ENCODE measurements at regions not wholly inside any gene's neighbourhood (a gene's known extent, or its start where the extent isn't known, plus 50 kb on each side); places are given as distances from the start of the nearest gene placed in this dataset.

DNA sequence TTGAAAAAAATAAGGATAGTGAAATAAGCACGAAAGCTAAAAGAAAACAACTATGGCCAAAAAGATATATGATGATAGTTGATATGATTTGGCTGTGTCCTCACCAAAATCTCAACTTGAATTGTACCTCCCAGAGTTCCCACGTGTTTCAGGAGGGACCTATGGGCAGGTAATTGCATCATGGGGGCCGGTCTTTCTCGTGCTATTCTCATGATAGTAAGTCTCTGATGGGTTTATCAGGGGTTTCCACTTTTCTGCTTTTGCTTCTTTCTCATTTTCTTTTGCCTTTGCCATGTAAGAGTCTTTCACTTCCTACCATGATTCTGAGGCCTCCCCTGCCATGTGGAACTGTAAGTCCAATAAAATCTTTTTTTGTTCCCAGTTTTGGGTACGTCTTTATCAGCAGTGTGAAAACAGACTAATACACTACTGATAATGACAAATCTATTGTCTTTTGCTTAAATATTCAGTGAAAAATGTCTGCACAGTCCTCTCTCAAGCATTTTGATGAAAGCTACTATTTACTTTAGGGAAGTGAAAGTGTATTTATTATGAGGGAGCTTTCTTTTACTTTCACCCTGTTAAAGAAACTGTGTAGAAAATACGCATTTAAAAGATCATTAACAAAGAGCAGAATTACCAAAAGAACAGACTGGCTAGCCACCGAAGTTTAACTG is 389.1 kb downstream of the HTR1B start:
- DNase-seq (ENCODE audit: low read depth) = no peak

DNA sequence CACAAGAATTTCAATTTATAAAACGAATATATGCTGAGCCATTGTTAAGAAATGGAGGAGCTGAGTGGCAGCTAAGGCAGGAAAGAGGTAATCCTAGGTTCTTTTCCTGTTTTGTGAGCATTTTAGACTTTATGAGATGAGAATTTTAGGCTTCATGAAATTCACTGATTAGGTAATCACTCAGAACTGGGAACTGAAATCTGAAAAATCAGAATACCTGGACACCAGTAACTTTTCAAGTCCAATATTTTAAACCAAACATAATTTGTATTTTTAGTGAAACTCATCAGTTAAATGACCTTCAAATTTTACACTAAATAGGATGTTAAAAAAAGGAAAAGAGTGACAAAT is 389.9 kb downstream of the HTR1B start:
- no peak for DNase-seq (ENCODE audit: low read depth)

DNA sequence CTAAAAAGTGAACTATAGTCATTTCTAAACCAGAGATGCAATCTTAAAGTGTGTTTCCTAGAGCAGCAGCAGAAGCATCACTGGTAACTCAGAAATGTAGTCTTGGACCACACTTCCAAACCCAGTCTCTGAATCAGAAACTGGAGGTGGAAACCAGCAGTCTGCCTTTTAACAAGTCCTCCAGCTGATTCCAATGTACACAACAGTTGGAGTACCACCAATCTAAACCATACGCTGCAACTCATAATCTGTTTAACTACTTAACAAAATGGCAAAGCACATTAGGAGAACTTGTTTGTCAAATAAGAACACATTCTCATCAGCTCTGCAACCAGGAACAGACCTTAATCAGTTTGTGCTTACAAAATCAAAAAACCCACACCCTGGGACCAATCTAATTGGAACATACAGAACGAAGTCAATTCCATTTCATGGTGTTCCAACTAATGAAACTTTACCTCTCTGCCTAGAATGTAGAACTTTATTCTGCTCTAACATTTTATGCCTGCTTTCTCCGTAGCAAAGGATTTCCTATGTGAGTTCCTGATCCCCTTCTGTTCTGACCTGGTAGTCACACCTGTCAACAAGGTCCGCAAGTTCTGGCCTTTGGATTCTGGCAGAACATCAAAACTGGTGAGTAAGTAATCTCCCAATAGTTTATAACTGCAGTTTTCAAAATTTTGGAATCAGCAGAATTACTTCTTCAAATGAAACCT is 390.4 kb downstream of the HTR1B start:
- no peak for DNase-seq (ENCODE audit: low read depth)

DNA sequence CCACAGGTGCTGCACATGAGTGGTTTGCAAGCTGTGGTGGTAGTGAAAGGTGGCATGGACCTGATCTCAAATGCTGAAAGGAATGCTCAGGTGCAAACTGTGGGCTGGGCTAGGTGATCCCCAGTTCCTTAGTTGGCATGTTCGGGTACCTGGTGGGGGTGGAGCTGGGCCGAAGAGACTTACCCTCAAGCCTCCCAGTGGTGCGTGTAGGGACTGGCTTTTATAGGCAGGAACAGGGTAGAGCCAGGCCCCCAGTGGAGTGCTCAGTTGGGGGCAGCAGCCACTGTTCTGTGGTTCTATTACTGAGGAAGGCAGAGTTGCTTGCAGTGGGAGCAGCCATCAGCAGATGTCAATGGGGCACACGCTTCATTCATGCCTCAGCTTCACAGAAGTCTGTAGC is 399.8 kb downstream of the HTR1B start:
- DNase-seq (ENCODE audit: low read depth) = no peak

DNA sequence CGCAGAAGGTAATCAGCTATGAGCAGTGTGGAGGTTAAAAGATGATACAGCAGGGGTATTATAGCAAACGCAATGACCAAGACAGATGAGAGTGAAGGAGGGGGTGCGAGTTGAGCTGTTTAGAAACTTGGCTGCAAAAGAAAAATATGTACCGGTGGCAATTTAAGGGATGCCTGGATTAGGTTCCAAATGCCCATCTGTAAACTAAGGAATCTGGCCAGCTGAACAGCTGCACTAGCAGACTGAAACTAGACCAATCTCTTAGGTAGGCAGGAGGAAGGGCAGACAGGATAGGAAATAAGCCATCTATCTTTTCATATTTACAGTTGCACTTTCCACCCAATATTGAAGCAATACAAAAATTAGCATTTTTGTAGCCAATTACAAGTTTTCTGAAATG is 407.6 kb downstream of the HTR1B start:
- DNase-seq (ENCODE audit: low read depth) = no peak

DNA sequence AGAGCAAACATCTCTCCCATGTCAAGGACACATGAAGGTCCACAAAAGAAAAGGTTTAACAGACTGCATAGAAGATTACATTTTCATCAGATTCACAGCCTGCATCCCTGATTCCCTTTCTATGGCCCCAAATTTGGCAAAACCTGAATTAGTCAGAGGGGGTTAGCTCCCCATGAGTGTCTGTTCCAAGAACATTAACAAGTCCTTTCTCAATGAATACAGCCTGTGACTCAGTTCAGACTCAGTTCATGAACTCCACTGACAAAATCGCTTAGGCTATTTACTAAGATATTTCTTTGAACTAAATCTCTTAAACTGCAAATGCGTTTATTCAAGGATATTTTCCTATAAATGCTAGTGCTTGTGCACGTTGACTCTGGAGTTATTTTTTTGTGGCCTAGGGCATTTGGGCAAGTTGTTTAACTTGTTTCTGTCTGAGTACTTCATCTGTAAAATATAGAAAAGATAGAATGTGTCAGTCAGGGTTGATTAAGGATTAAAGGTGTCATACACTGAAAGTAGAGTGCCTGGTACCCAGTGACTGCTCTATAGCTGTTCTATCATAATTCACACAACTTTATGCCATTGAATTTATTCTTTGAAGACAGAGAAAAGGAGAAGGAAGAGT is 422.6 kb downstream of the HTR1B start:
- DNase-seq (ENCODE audit: low read depth) = no peak

DNA sequence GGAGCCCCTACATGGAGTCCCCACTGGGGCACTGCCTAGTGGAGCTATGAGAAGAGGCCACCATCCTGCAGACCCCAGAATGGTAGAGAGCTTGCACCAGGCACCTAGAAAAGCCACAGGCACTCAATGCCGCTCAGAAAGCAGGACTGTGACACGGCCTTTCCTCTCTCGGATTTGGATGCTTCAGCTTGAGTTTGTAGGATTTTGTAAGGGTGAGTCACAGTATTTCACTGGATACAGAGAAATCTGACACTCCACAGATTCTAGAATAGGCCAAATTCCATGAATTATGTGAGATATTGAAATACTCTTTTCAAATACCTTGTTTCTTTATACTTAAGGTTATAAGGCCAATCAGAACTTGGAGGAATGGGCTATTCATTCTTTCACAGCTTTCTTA is 424.5 kb downstream of the HTR1B start:
- DNase-seq (ENCODE audit: low read depth) = no peak

DNA sequence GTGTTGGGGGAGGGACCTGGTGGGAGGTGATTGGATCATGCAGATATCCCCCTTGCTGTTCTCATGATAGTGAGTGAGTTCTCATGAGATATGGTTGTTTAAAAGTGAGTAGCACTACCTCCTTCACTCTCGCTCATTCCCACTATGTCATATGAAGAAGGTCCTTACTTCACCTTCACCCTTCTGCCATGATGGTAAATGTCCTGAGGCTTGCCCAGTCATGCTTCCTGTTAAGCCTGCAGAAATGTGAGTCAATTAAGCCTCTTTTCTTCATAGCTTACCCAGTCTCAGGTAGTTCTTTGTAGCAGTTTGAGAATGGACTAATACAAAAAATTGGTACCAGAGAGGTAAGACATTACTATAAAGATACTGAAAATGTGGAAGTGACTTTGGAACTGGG is 425.9 kb downstream of the HTR1B start:
- DNase-seq (ENCODE audit: low read depth) = no peak

DNA sequence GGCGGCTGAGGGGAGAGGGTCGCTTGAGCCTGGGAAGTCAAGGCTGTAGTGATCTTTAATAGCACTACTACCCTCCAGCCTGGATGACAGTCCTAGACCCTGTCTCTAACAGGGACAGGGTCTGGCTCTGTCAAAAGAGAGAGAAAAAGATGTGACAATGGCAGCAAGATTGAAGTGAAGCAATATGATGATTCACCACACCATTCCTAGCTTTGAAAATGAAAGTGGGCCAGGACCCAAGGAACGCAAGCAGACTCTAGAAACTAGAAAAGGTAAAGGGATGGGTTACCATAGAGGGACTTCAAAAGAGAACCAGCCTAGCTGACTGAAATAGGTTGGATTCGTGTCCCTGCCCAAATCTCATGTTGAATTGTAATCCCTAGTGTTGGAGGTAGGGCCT is 426.9 kb downstream of the HTR1B start:
- no peak for DNase-seq (ENCODE audit: low read depth)

DNA sequence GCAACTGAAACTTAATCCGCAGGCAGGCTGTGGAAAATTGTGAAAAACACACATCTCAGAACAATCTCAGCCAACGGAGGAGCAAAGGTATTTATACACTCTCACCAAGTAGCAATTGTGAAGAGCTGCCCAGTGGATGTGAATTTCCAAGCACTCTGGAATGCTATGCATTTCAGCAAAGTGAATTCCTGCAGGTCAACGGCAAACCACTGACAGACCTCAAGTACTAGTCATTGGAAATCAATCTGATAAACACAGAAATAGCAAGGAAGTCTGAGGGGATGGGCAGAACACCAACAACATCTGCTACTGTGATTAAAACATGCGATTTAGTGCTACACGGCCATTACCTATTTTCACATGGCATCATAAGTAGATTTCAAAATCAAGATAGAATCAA is 429.1 kb downstream of the HTR1B start:
- DNase-seq (ENCODE audit: low read depth) = peak; percentile 97

DNA sequence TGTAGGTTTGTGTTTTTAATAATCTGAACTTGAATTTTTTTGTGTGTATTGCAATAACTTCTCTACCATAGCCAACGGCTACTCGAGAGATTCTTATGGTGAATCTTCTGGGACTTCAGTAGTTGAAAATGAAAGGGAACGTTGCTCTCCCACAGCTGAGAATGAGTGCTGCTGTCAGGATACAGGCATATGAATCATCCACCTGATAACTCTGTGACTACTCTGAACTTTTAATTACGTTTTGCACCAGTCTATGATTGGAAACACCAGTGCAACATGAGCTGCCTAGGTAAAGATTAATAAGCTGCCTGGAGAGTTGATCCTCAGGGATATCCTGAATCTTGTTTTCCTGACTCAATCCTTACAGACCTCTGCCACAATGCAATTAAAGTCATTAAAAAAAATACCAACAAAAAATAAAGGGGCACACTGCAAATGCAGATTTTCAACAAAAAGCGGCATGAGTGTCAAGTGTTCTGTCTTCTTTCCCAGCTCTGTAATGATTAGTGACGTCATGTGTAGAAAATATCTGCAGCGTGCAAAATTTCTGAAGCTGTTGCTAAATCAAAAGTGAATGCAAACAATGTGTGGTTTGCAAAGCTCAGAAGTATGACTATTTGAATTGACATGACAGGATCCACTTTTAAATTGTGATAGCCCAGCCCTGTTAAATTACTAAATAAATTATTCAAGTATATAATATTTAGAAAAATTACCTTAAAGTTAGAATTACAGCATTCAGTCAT is 432.2 kb downstream of the HTR1B start:
- DNase-seq (ENCODE audit: low read depth) = no peak

DNA sequence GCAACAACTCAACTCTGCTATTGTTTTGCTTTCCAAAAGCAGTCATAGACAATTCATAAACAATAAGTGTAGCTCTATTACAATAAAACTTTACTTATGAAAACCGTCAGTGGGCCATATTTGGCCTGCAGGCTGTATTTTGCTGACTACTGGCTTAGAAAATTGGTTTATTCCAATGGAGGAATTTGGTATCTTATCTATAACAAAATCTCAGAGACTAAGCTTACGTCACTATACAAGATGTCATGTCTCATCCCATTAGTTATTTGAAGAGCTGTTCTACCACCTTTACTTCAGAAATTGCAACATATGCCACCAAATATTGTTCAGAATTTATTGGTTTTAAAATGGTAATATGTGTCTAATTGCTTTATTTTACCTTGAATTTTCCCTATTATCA is 436.9 kb downstream of the HTR1B start:
- no peak for DNase-seq (ENCODE audit: low read depth)

DNA sequence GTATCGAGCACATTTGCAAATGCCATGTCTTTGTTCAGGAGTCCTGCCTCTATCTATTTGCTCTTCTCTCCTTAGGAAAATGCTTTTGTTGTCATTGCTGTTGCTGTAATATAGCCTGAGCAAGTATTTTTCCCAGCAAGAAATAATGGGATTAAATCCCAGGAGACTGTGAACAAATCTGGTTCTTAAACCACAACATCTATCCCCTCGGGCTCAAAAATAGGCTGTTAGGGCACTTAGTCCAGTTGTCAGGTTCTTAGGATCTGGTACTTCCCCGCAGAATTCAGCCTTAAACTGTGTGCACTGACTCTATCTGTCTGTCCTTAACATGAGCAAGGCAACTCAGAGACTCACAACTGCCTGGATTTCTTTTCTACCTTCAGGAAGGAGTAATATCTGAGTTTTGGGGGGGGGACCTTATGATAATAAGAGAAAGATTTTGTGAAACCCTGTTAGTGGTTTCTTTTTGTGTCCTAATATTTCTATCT is 437.5 kb downstream of the HTR1B start:
- DNase-seq (ENCODE audit: low read depth) = no peak

DNA sequence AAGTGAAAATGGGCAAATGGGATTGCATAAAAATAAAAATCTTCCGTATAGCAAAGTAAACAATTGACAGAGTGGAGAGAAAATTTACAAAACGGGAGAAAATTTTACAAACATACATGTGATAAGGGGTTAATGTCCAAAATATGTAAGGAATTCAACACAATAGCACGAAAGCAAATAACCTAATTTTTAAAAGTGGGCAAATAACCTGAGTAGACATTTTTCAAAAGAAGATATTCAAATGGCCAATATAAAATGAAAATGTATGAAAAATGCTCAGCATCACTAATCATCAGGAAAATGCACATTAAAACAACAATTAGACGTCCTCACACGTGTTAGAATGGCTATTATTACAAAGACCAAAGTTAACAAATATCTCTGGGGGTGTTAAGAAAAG is 441.5 kb downstream of the HTR1B start:
- DNase-seq (ENCODE audit: low read depth) = no peak

DNA sequence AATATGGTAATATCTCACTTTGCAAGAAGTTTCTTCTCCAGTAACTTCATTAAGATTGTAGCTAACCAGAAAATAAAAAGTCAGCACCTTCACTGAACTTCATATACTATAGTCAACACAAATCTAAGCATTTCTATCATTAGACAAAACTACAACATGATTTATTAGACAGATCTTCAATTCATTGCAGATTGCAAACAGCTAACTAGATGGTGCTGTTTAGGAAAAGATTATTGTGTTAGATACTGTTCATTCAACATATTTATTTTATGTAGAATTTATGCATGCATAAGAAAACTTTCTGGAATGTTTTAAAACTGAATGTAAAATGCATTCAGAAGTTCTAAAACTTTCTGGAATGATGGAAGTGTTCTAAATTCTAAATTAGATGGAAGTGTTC is 442.1 kb downstream of the HTR1B start:
- DNase-seq (ENCODE audit: low read depth) = no peak

DNA sequence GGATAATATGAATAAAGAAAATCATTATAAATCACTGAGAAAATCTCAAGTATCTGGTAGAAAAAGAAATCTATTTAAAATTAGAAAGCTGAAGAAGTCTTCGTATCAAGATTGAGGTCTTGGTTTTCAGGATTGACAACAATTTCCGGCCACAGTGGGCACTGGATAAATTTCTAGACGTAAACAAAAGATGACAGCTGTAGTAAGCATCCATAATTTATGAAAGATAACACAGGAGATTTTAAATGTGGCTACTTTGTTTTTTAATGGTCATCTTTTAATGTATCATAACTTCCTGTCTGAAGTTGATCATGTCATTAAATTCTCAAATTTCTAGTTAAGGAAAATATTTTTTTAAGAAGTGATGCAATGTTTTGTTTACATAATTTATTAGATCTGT is 444.2 kb downstream of the HTR1B start:
- DNase-seq (ENCODE audit: low read depth) = no peak

DNA sequence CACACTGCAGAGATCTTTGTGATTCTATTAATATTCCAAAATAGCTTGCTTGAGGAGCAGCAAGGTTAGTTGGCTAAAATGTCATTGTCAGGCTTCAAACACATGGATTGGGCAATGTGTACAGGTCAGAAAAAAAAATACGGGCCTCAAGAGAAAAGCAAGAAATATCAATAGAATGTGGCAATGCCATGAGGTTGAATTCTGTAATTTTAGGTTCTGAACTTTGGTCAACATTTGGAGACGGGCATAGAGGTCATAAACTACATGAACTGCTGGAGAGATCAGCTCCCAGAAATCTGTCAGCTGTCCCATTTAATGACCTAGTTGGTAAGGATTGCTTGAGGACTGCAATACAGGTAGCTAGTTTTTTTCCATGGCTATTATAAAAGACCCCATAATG is 445.8 kb downstream of the HTR1B start:
- no peak for DNase-seq (ENCODE audit: low read depth)

DNA sequence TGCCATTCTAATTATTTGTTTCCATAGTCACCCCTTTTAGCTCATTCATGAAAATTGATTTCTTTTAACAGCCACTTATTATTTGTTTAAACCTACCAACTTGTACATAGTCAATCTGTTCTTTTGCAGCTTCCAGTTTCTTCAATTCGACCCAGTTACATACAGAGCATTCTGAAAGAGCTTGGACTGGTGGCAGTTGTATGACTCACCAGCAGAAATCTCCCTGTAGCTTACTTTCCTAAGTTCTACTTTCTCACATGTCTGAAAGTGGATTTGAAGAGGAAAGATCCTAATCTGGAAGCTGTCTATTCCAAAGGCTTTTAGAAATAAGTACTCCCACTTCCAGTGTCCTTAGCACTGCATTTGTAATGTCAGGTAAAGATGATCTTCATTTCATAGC is 447.9 kb downstream of the HTR1B start:
- DNase-seq (ENCODE audit: low read depth) = no peak

DNA sequence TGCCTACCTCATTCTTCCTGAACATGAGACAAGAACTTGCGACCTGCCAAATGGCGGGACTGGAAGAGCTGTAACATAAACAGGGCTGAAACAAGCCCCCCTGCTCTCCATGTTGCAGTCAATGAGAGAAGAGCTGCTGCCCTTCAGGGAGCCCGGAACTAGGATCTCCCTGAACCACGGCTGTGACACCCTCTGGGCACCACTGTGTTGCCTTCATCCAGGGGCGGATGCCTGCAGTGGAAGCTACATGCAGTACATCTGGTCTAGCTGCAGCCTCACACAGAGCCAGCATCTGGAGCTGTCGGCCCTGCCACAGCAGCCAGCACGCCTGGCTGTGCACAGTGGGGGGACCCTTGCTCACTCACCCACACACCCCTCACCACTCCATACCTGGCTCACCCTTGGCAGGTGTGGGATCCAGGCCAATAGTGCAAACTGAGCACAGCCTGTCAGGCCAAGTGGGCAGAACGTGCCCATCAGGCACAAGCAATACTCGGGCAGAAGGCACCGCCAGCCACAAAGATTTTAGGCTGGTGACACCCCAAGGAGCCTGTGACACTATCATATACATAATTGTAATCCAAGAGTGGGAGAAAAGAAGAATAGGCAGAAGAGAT is 451.3 kb downstream of the HTR1B start:
- DNase-seq (ENCODE audit: low read depth) = no peak

DNA sequence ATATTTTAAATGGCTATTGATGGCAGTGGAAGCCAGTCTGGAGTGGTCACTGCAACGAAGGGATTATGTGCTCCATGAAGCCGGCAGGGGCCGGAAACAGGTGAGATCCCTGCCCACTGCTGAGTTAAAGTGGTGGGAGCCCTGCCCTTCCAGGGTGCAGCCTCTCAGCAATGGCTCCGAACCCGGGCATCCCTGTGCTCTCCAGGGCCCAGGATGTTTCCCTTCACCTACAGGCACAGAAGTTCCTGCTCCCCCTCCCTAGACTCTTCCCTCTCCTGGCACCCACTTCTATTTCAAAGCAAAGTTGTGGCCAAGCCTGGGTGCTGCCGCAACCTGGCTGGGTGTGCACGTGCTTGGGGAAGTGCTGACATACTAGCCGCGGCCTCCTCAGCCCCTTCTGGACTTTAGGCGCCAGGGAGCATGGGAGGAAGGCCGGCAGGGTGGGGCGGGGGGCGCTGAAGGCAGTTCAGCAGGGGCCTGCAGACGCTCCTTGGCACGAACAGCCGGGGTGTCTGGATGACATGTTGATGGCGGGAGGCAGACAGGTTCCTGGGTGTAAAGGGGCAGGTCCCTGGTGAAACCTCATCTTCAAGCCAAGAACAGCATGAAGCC is 452.3 kb downstream of the HTR1B start:
- no peak for DNase-seq (ENCODE audit: low read depth)

DNA sequence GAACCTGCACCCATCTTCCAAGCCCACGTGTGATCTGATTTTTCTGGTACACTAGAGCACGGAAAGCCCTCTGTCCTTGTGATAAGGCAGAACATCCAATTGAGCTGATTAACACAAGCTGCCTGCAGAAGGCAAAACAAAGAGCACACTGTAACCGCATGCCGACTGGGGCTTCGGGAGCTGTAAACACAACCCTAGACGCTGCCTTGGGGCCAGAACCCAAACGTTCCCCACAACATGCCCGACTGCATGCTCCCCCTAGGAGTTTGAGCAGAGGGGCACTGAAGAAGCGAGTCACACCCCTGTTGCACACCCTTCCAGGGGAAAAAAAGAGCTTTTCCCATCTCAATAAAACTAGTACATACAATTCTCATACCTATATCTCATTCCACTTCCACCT is 470.7 kb downstream of the HTR1B start:
- DNase-seq (ENCODE audit: low read depth) = no peak

DNA sequence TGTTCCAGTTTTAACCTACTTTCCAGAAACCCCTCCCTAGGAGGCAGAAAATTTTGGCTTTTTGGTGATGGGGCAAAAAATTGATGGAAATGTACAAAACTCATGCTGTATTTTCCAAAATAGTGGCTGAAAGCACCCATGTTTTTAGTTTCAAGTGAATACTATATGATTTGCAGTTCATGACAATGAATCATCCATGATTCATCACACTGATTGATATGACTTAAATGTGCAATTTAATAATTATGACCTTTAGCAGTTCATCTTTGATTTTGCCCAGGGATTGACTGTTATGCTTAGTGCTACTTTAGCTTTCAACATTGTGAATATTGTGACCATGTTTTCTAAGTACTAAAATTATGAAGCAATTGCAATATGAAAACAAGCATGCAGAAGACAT is 478.7 kb downstream of the HTR1B start:
- DNase-seq (ENCODE audit: low read depth) = peak; percentile 10

All from HS-5 (cell line).